NCI-H2107 treated with DMSO at 0.1 percent for 48 hours (cell line): ENCODE measurements at regions not wholly inside any gene's neighbourhood (a gene's known extent, or its start where the extent isn't known, plus 50 kb on each side); places are given as distances from the start of the nearest gene placed in this dataset.
A peak's percentile ranks its signal among the peaks of the same experiment; 100 is the strongest.
"Not testable (repeated sequence)": the region's sequence is repeated elsewhere in the genome, so short reads cannot be mapped to it uniquely, and the experiment has no call there.

ENCODE experiments used
- DNase-seq: peaks from one replicate; lab custom pipeline; 2025; ENCODE audit not compliant: unreplicated experiment; lab: John Stamatoyannopoulos, UW

- peak; percentile 31 for DNase-seq
These were observed 465.9 kb upstream of the ERCC4 start for GRCh38 chr16:13453938-13454553.

GRCh38 chr16:13463619-13464018, 456.3 kb upstream of the ERCC4 start:
- no peak for DNase-seq

- no peak for DNase-seq
These were observed 448.9 kb upstream of the ERCC4 start for GRCh38 chr16:13471036-13471435.

GRCh38 chr16:13478991-13479390, 441.0 kb upstream of the ERCC4 start:
- DNase-seq, result no peak

- DNase-seq, result no peak
These were observed 440.4 kb upstream of the ERCC4 start for GRCh38 chr16:13479549-13479948.

- no peak for DNase-seq
These were observed 439.2 kb upstream of the ERCC4 start for GRCh38 chr16:13480801-13481200.

- no peak for DNase-seq
These were observed 436.8 kb upstream of the ERCC4 start for GRCh38 chr16:13483121-13483520.

- not testable (repeated sequence) for DNase-seq
These were observed 430.5 kb upstream of the ERCC4 start for GRCh38 chr16:13489416-13489815.

- DNase-seq, result no peak
These were observed 427.9 kb upstream of the ERCC4 start for GRCh38 chr16:13492046-13492445.

GRCh38 chr16:13503960-13504635, 415.9 kb upstream of the ERCC4 start:
- no peak for DNase-seq

- DNase-seq, result no peak
These were observed 412.4 kb upstream of the ERCC4 start for GRCh38 chr16:13507530-13507929.

GRCh38 chr16:13510425-13511151, 409.4 kb upstream of the ERCC4 start:
- no peak for DNase-seq

GRCh38 chr16:13517841-13518240, 402.1 kb upstream of the ERCC4 start:
- no peak for DNase-seq

- no peak for DNase-seq
These were observed 400.1 kb upstream of the ERCC4 start for GRCh38 chr16:13519871-13520270.

- DNase-seq, result no peak
These were observed 398.6 kb upstream of the ERCC4 start for GRCh38 chr16:13521356-13521755.

- no peak for DNase-seq
These were observed 392.6 kb upstream of the ERCC4 start for GRCh38 chr16:13527332-13527731.

- DNase-seq, result no peak
These were observed 391.3 kb upstream of the ERCC4 start for GRCh38 chr16:13528691-13529090.

GRCh38 chr16:13529193-13529982, 390.6 kb upstream of the ERCC4 start:
- DNase-seq, result no peak

- DNase-seq, result no peak
These were observed 379.2 kb upstream of the ERCC4 start for GRCh38 chr16:13540771-13541170.

- DNase-seq, result no peak
These were observed 377.7 kb upstream of the ERCC4 start for GRCh38 chr16:13542284-13542683.

- DNase-seq, result no peak
These were observed 376.1 kb upstream of the ERCC4 start for GRCh38 chr16:13543850-13544249.
